PC-3 (cell line): ENCODE measurements at regions not wholly inside any gene's neighbourhood (a gene's known extent, or its start where the extent isn't known, plus 50 kb on each side); places are given as distances from the start of the nearest gene placed in this dataset.

ENCODE experiments used
- EZH2phosphoT487 ChIP-seq: fragments of 300-600 bp; sonication (generic); IDR thresholded peaks from 2 replicates; pipeline ENCODE4 v1.6.1; 2018; ENCODE audit warnings: mild to moderate bottlenecking, antibody characterized with exemption, low read length, borderline replicate concordance
- TF ChIP-seq, protein P1 (sequence below): fragments of 300-600 bp; sonication (generic); conservative IDR thresholded peaks from 2 replicates; pipeline ENCODE4 v1.5.1; 2017; ENCODE audit warnings: antibody characterized with exemption, low read depth, mild to moderate bottlenecking, low read length

DNA sequence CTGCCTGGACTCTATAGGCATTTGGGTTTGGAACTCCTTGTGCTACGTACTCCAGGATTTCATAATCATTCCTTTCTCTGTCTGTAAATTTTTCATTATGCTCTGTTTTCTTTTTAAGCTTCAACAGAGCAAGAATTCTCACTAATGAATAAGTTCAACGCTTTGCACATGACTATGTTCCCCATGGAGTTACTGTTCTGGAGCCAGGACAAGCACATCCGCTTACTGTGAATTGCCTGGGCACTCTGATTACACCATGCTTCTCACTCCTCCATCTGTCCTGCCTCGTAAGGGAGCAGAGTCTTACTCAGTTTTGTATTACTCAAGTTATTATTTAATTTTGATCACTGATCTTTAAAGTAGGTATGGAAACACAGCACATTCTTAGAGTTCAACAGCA, 472.7 kb downstream of the RAP2B start:
- TF ChIP-seq, protein P1, sequence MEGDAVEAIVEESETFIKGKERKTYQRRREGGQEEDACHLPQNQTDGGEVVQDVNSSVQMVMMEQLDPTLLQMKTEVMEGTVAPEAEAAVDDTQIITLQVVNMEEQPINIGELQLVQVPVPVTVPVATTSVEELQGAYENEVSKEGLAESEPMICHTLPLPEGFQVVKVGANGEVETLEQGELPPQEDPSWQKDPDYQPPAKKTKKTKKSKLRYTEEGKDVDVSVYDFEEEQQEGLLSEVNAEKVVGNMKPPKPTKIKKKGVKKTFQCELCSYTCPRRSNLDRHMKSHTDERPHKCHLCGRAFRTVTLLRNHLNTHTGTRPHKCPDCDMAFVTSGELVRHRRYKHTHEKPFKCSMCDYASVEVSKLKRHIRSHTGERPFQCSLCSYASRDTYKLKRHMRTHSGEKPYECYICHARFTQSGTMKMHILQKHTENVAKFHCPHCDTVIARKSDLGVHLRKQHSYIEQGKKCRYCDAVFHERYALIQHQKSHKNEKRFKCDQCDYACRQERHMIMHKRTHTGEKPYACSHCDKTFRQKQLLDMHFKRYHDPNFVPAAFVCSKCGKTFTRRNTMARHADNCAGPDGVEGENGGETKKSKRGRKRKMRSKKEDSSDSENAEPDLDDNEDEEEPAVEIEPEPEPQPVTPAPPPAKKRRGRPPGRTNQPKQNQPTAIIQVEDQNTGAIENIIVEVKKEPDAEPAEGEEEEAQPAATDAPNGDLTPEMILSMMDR, result no peak
- TF ChIP-seq EZH2phosphoT487, result no peak
